H9 (cell line): ENCODE measurements at regions not wholly inside any gene's neighbourhood (a gene's known extent, or its start where the extent isn't known, plus 50 kb on each side); places are given as distances from the start of the nearest gene placed in this dataset.

Experiments used
- DNase-seq: peaks from one replicate; pipeline ENCODE4 v3.0.0-alpha.2; 2017
- H2AFZ ChIP-seq: one replicate; pipeline ENCODE4 v1.6.1; 2013; ENCODE audit warnings: mild to moderate bottlenecking, low read length, control low read depth, moderate library complexity
- H2AK5ac ChIP-seq: 2 replicates; pipeline ENCODE4 v1.6.1; 2013; ENCODE audit warnings: low read length, control low read depth, mixed read lengths; ENCODE audit not compliant: insufficient read length
- H2BK120ac ChIP-seq: one replicate; pipeline ENCODE4 v1.6.1; 2013; ENCODE audit warnings: low read depth, mild to moderate bottlenecking, low read length, control low read depth, inconsistent platforms; ENCODE audit not compliant: poor library complexity, severe bottlenecking
- H2BK12ac ChIP-seq: 2 replicates; pipeline ENCODE4 v1.6.1; 2013; ENCODE audit warnings: low read length, control low read depth, mixed read lengths, low read depth; ENCODE audit not compliant: insufficient read length
- H2BK15ac ChIP-seq: 2 replicates; pipeline ENCODE4 v1.6.1; 2013; ENCODE audit warnings: low read depth, low read length, control low read depth
- H2BK20ac ChIP-seq: one replicate; pipeline ENCODE4 v1.6.1; 2013; ENCODE audit warnings: low read depth, mild to moderate bottlenecking, low read length, control low read depth, inconsistent platforms; ENCODE audit not compliant: poor library complexity, severe bottlenecking
- H2BK5ac ChIP-seq: 2 replicates; pipeline ENCODE4 v1.6.1; 2013; ENCODE audit warnings: low read length, control low read depth, mixed read lengths; ENCODE audit not compliant: insufficient read length
- H3K14ac ChIP-seq: 2 replicates; pipeline ENCODE4 v1.6.1; 2013; ENCODE audit warnings: low read length, control low read depth; ENCODE audit not compliant: insufficient read depth
- H3K18ac ChIP-seq: 2 replicates; pipeline ENCODE4 v1.6.1; 2013; ENCODE audit warnings: low read depth, mild to moderate bottlenecking, mixed read lengths, low read length, control low read depth; ENCODE audit not compliant: insufficient read length
- H3K23ac ChIP-seq: 2 replicates; pipeline ENCODE4 v1.6.1; 2013; ENCODE audit warnings: low read length, control low read depth, mixed read lengths, low read depth; ENCODE audit not compliant: insufficient read length
- H3K23me2 ChIP-seq: 2 replicates; pipeline ENCODE4 v1.6.1; 2013; ENCODE audit warnings: low read depth, mild to moderate bottlenecking, mixed read lengths, low read length, control low read depth; ENCODE audit not compliant: insufficient read length, poor library complexity, severe bottlenecking
- H3K27ac ChIP-seq: 2 replicates; pipeline ENCODE4 v1.5.1; 2013; ENCODE audit warnings: low read length, control low read depth, mixed read lengths, low read depth; ENCODE audit not compliant: insufficient read length
- H3K27me3 ChIP-seq: 2 replicates; pipeline ENCODE4 v1.6.1; 2013; ENCODE audit warnings: low read length, control low read depth, inconsistent platforms; ENCODE audit not compliant: insufficient read depth
- H3K4ac ChIP-seq: 2 replicates; pipeline ENCODE4 v1.6.1; 2013; ENCODE audit warnings: low read depth, mild to moderate bottlenecking, control low read depth, inconsistent platforms, low read length, moderate library complexity
- H3K4me1 ChIP-seq: 2 replicates; pipeline ENCODE4 v1.6.1; 2013; ENCODE audit warnings: low read length, control low read depth, inconsistent platforms; ENCODE audit not compliant: insufficient read depth
- H3K4me2 ChIP-seq: 2 replicates; pipeline ENCODE4 v1.6.1; 2013; ENCODE audit warnings: low read length, control low read depth, mixed read lengths; ENCODE audit not compliant: insufficient read length, insufficient read depth
- H3K56ac ChIP-seq: 2 replicates; pipeline ENCODE4 v1.6.1; 2013; ENCODE audit warnings: low read depth, mild to moderate bottlenecking, mixed read lengths, low read length, control low read depth; ENCODE audit not compliant: insufficient read length
- H3K79me1 ChIP-seq: 2 replicates; pipeline ENCODE4 v1.6.1; 2013; ENCODE audit warnings: low read depth, mild to moderate bottlenecking, moderate library complexity, low read length, control low read depth, inconsistent platforms; ENCODE audit not compliant: insufficient read depth, poor library complexity, severe bottlenecking
- H3K79me2 ChIP-seq: 2 replicates; pipeline ENCODE4 v1.6.1; 2013; ENCODE audit warnings: low read length, control low read depth, inconsistent platforms; ENCODE audit not compliant: insufficient read depth
- H3K9ac ChIP-seq: 2 replicates; pipeline ENCODE4 v1.6.1; 2013; ENCODE audit warnings: low read length, control low read depth, mixed read lengths; ENCODE audit not compliant: insufficient read length; ENCODE audit errors: extremely low read depth
- H3K9me3 ChIP-seq: one replicate; pipeline ENCODE4 v1.6.1; 2013; ENCODE audit warnings: low read depth, low read length, inconsistent platforms; ENCODE audit not compliant: control insufficient read depth
- H3T11ph ChIP-seq: one replicate; pipeline ENCODE4 v1.6.1; 2013; ENCODE audit warnings: mild to moderate bottlenecking, low read length, control low read depth, inconsistent platforms
- H4K20me1 ChIP-seq: one replicate; pipeline ENCODE4 v1.6.1; 2013; ENCODE audit not compliant: control insufficient read depth, insufficient read length, insufficient read depth
- H4K5ac ChIP-seq: 2 replicates; pipeline ENCODE4 v1.6.1; 2013; ENCODE audit warnings: low read depth, mild to moderate bottlenecking, mixed read lengths, low read length, control low read depth; ENCODE audit not compliant: insufficient read length
- H4K8ac ChIP-seq: replicated peaks from 2 replicates; pipeline ENCODE4 v1.6.1; 2013; ENCODE audit warnings: low read length, control low read depth, mixed read lengths, low read depth; ENCODE audit not compliant: insufficient read length
- H4K91ac ChIP-seq: 2 replicates; pipeline ENCODE4 v1.6.1; 2013; ENCODE audit warnings: low read depth, mild to moderate bottlenecking, moderate library complexity, mixed read lengths, low read length, control low read depth; ENCODE audit not compliant: insufficient read length
- H3K27ac Mint-ChIP-seq, 3 experiments: 2 replicates in 2 of 3; 3 replicates in 1 of 3; pipeline ENCODE4 v1.8.0; 2020 to 2021; ENCODE audit warnings: mixed read lengths in 3 of 3, mild to moderate bottlenecking in 1 of 3, moderate library complexity in 1 of 3
- H3K27me3 Mint-ChIP-seq: 2 replicates; pipeline ENCODE4 v1.8.0; 2021; ENCODE audit warnings: low read depth, mild to moderate bottlenecking, moderate library complexity, mixed read lengths
- H3K36me3 Mint-ChIP-seq, 3 experiments: 2 replicates in 2 of 3; 3 replicates in 1 of 3; pipeline ENCODE4 v1.8.0; 2020 to 2021; ENCODE audit warnings: low read depth in 3 of 3, mixed read lengths in 3 of 3; ENCODE audit not compliant: insufficient read depth in 1 of 3
- H3K4me1 Mint-ChIP-seq, 2 experiments: 2 replicates each; pipeline ENCODE4 v1.8.0; 2020; ENCODE audit warnings: mixed read lengths in 2 of 2
- H3K4me3 Mint-ChIP-seq, 2 experiments: 2 replicates in 1 of 2; 3 replicates in 1 of 2; pipeline ENCODE4 v1.8.0; 2020 to 2021; ENCODE audit warnings: mild to moderate bottlenecking in 2 of 2, mixed read lengths in 2 of 2, moderate library complexity in 1 of 2
- H3K9me3 Mint-ChIP-seq, 2 experiments: 2 replicates in 1 of 2; 3 replicates in 1 of 2; pipeline ENCODE4 v1.8.0; 2020; ENCODE audit warnings: mild to moderate bottlenecking in 2 of 2, mixed read lengths in 2 of 2, moderate library complexity in 1 of 2
- CTCF ChIP-seq: fragments of 200-600 bp; sonication (generic); conservative IDR thresholded peaks from 3 replicates; pipeline ENCODE4 v1.8.0; 2021; ENCODE audit warnings: antibody characterized with exemption, mild to moderate bottlenecking
- WGBS: extraction: QIAGEN DNeasy Blood & Tissue Kit; methylation state at CpG from one replicate; pipeline ENCODE4 v1.1.7; 2013; ENCODE audit warnings: missing lambda C conversion rate, low lambda C conversion rate, mixed read lengths; ENCODE audit not compliant: insufficient read length; ENCODE audit errors: extremely low coverage; 5-methylcytosine and 5-hydroxymethylcytosine counted together

- WGBS: no CpG with 5 or more reads among the region's 4 CpGs
- H3K4me1 Mint-ChIP-seq: peaks cover 38 to 61% of the 10 kb centered on the region in 2 experiments
Measured at GRCh38 chr15:38070778-38071177, 136.3 kb downstream of the TMCO5A start.

More at GRCh38 chr15:38070778-38071177, 136.3 kb downstream of the TMCO5A start:
- Histone ChIP-seq H4K20me1 (no peaks in the 10 kb centered on the region), H3K4me1 (no peaks in the 10 kb centered on the region; the same call in 1 of the 2 replicates), H2BK15ac (no peak overlapping the region), H3K79me1 (no peaks in the 10 kb centered on the region), H3K27me3 (peaks cover 28% of the 10 kb centered on the region; the same call in 1 of the 2 replicates), H4K91ac (no peak overlapping the region), H3K56ac (no peak overlapping the region), H2AFZ (no peak overlapping the region), H3K23me2 (peaks cover 16% of the 10 kb centered on the region), H3K79me2 (no peaks in the 10 kb centered on the region), H4K8ac (no peak overlapping the region), H4K5ac (no peak overlapping the region), H2BK5ac (no peak overlapping the region), H3K9ac (no peak overlapping the region), H3K18ac (no peak overlapping the region), H2AK5ac (no peak overlapping the region), H3K4ac (no peak overlapping the region), H3K23ac (no peak overlapping the region), H3T11ph (no peak overlapping the region), H2BK120ac (no peak overlapping the region), H3K27ac (no peak overlapping the region), H3K9me3 (no peaks in the 10 kb centered on the region), H2BK12ac (no peak overlapping the region), H3K14ac (no peak overlapping the region), H2BK20ac (no peak overlapping the region), H3K4me2 (no peak overlapping the region)
- Mint-ChIP-seq H3K36me3 (no peaks in the 10 kb centered on the region), H3K9me3 (no peaks in the 10 kb centered on the region; a peak in 1 of 5 replicates), H3K27me3 (peaks cover 82% of the 10 kb centered on the region), H3K4me3 (no peak overlapping the region), H3K27ac (no peak overlapping the region)
- no peak for DNase-seq
- no peak for TF ChIP-seq CTCF
